COLO829 (cell line): ENCODE measurements at regions not wholly inside any gene's neighbourhood (a gene's known extent, or its start where the extent isn't known, plus 50 kb on each side); places are given as distances from the start of the nearest gene placed in this dataset.
"Not testable (repeated sequence)": the region's sequence is repeated elsewhere in the genome, so short reads cannot be mapped to it uniquely, and the experiment has no call there.

ENCODE experiments used
- DNase-seq: peaks from one replicate; pipeline ENCODE4 v3.0.0; 2012; ENCODE audit warnings: low spot score

DNA sequence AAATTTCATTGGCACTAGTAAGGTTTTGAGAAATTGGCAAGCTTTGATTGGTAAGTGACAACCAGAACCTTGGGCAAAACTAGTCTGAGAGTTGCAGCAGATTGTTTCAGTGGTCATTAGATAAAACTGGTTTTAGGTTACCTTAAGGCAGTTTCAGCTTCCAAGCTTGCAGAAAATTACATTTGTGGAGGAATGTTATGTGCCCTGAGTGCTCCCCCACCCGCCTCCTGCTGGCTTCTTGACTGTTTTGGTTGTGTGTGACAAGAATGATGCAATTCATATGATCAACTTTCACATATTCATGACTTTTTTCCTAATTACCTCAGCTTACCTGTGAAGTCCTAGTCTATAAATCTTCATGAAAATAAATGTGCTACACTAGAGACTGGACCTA is 599.5 kb upstream of the ZNF804A start:
- DNase-seq: no peak

- no peak for DNase-seq
Measured at GRCh38 chr2:184004289-184004947, 593.9 kb upstream of the ZNF804A start.

- no peak for DNase-seq
Measured at GRCh38 chr2:184004948-184005672, 593.2 kb upstream of the ZNF804A start.

- no peak for DNase-seq
Measured at GRCh38 chr2:184006998-184007397, 591.3 kb upstream of the ZNF804A start.

DNA sequence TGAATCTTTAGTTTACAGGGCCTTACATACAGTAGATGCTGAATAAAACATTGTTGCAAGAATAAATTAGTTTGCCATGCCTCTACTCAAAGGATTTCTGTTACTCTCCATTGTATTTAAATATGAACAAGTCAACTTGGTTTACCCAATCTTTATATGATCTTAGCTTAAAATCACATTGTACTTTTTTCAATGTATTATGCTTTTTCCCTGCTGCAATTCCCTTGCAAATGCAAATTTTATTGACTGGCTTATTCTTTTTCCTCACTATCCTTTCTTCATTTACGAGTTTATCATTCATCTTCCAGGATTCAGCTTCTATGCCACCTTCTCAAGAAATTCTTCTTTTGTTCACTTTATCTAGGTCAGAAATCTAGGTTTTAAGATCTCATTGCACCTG is 571.4 kb upstream of the ZNF804A start:
- DNase-seq: no peak

DNA sequence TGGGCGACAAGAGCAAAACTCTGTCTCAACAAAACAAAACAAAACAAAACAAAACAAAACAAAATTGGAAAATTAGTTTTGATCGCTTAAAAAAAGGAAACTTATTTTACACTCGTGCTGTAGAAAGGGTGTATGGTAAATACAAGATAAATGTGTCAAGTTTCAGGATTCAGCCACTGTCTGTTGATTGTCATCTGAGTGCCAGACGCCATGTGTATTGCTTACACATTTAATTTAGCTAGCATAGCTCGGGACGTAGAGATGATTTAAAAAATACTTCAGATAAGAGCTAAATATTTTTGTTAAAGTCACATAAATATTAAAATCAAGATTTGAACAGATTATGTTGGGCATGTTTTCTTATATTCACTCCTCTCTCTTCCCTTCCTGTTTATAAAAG is 568.1 kb upstream of the ZNF804A start:
- DNase-seq: no peak

- no peak for DNase-seq
Measured at GRCh38 chr2:184030989-184031388, 567.3 kb upstream of the ZNF804A start.

DNA sequence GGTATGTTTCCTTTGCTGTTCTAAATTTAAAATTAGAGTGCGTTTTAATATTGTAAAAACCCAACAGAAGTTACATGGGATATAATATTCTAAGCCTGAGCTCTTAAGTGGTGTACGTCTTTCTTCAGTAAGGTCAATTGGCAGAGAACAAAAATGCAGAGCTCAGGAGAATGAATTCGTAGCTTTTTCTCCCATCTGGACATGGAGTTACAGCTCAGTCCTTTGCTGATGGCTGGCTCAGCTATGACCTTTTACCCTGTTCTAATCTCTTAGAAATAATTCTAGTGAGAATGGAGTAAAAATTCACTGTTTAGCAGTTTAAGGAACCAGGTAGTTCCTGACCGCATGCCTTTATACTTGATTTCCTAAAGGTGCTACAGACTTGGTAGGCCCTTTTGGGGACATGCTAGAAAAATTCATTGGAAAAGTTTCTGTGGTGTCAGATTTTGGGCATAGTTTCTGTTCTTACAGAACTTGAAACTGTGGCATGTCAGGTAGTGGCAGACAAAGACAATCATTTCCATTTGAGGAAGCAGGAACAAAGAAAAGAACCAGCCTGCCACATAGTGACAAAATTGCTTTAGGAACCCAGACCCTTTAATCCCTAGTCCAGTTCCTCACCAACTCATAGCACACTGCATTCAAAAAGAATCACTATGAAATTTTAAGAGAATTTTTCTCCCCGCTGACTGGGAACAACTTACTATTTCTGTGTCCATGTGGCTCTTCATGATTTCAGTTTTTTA is 566.8 kb upstream of the ZNF804A start:
- DNase-seq: no peak

DNA sequence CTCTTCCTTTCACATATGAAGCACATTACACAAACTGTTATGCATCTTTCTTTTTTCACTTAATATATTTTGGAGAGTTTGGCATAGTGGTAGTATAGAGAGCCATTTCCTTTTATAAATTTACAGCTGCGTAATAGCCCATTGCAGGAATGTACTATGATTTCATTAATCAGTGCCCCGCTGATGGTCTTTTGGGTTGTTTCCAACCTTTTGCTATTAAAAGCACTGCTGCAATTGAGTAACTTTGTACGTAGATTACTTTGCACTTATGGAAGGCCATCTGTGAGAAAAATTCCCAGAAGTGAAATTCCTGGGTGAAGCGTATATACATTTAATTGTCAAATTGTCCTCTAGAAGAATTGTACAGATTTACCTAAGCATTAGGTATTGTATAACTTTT is 565.3 kb upstream of the ZNF804A start:
- no peak for DNase-seq

GRCh38 chr2:184037273-184037672 is 561.1 kb upstream of the ZNF804A start:
- no peak for DNase-seq

DNA sequence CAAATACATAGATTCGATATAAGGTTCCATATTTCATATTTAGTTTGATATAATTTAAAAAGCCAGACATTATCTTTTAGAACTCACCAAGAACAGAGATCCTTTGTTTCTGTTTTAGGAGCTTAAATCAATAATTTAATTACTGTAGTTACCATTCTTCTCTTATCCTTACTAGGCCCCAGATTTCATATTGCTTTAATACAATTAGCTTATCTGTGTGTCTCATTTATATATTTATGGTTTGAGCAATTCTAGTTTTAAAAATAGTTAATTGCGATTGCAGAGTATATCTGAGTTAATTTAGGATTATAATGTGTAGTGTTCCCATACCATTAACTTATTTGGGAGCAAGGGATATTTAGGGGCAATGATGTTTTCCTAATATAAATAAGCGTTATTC is 558.8 kb upstream of the ZNF804A start:
- no peak for DNase-seq

DNA sequence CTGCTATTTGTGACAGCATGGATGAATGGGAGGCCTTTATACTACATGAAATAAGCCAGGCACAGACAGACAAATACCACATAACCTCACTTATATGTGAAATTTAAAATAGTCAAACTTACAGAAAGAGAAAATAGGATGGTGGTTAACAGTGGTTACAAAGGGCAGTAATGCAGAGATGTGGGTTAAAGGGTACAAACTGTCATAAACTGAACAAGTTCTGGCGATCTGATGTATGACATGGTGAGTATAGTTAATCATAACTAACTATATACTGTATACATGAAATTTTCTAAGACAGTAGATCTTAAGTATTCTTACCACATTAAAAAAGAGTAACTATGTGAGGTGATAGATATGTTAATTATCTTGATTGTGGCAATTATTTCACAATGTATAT is 558.1 kb upstream of the ZNF804A start:
- no peak for DNase-seq

- no peak for DNase-seq
Measured at GRCh38 chr2:184041077-184041476, 557.3 kb upstream of the ZNF804A start.

DNA sequence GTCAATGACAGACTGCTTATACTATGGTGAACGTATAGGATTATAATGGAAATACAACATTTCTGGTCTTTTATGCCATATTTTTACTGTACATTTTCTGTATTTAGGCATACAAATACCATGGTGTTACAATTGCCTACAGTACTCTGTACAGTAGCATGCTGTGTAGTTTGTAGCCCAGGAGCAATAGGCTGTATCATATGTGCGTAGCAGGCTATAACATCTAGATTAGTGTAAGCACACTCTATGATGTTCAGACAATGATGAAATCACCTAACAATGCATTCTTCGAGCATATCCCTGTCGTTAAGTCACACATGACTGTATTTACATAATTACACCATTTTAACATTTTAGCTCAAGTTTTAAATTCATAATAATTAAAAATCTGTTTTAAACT is 556.6 kb upstream of the ZNF804A start:
- no peak for DNase-seq

DNA sequence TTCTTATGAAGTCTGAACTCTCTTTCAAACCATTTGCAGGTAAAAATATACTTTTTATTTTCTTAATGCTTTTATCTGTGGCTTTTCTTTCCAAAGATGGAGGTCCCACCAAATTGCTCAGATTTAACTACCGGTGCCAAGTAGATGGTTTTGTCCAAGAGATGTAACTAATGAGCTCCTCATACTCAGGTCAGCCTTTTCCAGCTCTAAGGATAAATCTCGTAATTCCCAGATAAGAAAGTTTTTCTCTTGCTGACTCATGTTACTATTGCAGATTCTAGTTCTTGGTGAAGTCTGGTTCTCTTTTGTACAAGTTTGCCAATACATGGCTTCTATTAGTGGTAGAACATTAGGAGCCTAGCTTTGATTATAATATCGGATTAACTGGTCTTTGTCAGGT is 550.8 kb upstream of the ZNF804A start:
- DNase-seq: no peak

GRCh38 chr2:184049566-184049965 is 548.8 kb upstream of the ZNF804A start:
- DNase-seq: no peak

GRCh38 chr2:184053326-184053725 is 545.0 kb upstream of the ZNF804A start:
- no peak for DNase-seq

- DNase-seq: not testable (repeated sequence)
Measured at GRCh38 chr2:184054419-184054818, 543.9 kb upstream of the ZNF804A start.

DNA sequence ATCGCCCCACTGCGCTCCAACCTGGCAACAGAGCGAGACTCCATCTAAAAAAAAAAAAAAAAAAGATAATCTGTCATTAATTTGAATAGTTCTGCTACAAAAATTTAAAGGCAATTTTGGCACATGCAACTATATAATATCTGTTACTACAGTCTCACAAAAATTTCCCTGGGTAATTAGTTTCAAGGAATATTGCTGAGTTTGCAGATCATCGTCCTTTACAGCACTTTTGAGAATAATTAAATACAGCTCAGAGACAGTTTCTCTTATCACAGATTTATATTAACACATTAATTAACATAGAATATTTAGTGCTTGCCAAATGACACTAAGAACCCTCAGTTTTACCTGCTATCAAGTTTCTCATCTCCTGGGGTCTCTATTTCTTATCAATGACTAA is 540.4 kb upstream of the ZNF804A start:
- no peak for DNase-seq

DNA sequence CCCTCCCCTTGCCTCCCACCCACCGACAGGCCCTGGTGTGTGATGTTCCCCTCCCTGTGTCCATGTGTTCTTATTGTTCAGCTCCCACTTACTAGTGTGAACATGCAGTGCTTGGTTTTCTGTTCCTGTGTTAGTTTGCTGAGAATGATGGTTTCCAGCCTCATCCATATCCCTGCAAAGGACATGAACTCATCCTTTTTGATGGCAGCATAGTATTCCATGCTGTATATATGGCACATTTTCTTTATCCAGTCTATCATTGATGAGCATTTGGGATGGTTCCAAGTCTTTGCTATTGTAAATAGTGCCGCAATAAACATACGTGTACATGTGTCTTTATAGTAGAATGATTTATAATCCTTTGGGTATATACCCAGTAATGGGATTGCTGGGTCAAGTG is 538.1 kb upstream of the ZNF804A start:
- DNase-seq: not testable (repeated sequence)

DNA sequence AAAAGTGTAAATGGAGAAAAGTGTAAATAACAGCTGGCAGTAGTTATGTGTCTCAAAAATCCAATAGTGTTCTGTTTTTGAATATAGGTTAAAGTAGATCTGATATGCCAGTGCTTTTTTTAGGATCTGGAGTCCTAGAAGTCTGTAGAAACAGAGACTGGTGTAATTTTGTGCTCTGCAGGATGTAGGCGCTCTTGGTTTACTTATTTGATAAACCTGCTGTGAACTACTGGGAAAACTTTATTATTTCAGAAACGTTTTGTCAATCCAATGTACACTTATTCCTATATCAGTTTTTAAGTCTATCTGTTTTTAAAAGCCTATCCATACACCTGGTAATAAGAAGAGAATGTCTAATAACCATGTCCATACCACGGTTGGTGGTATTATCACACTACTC is 530.8 kb upstream of the ZNF804A start:
- DNase-seq: no peak

DNA sequence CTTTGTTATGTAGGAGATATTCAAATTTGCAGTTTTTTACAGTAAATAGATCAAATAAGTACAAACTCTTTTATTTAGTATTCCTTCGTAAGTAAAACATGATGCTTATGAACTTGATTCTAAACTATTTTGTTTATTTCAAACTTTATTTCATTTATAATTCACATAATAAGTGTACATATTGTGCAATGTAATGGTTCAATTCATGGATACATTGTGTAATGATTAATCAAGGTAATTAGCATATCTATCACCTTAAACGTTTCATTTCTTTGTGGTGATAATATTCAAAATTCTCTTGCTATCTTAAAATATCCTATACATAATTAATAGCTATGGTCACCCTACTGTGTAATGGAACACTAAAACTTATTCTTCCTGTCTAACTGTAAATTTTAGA is 525.9 kb upstream of the ZNF804A start:
- no peak for DNase-seq

GRCh38 chr2:184078496-184078895 is 519.8 kb upstream of the ZNF804A start:
- DNase-seq: no peak
